MM.1S (cell line): ENCODE measurements at regions not wholly inside any gene's neighbourhood (a gene's known extent, or its start where the extent isn't known, plus 50 kb on each side); places are given as distances from the start of the nearest gene placed in this dataset.
"Not testable (repeated sequence)": the region's sequence is repeated elsewhere in the genome, so short reads cannot be mapped to it uniquely, and the experiment has no call there.

Source experiments
- DNase-seq: peaks from one replicate; pipeline ENCODE4 v3.0.0-alpha.2; 2015
- H2AFZ ChIP-seq: fragments of 300-600 bp; sonication (generic); 2 replicates; pipeline ENCODE4 v1.6.0; 2016; ENCODE audit warnings: antibody characterized with exemption, low read length
- H3F3A ChIP-seq: fragments of 300-600 bp; sonication (generic); 2 replicates; pipeline ENCODE4 v1.6.1; 2016; ENCODE audit warnings: mild to moderate bottlenecking, antibody characterized with exemption, low read length, moderate library complexity, mixed read lengths; ENCODE audit not compliant: insufficient read depth
- H3K27ac ChIP-seq: fragments of 300-600 bp; sonication (generic); 2 replicates; pipeline ENCODE4 v1.5.1; 2016; ENCODE audit warnings: mild to moderate bottlenecking, low read length
- H3K27me3 ChIP-seq: fragments of 300-600 bp; sonication (generic); replicated peaks from 2 replicates; pipeline ENCODE4 v1.6.0; 2016; ENCODE audit warnings: low read length; ENCODE audit not compliant: insufficient read depth
- H3K36me3 ChIP-seq: fragments of 300-600 bp; sonication (generic); replicated peaks from 2 replicates; pipeline ENCODE4 v1.6.1; 2016; ENCODE audit warnings: mild to moderate bottlenecking, low read length, mixed read lengths; ENCODE audit not compliant: insufficient read depth
- H3K4me1 ChIP-seq: fragments of 300-600 bp; sonication (generic); 2 replicates; pipeline ENCODE4 v1.6.1; 2016; ENCODE audit warnings: low read length, mixed read lengths
- H3K4me2 ChIP-seq: fragments of 300-600 bp; sonication (generic); 2 replicates; pipeline ENCODE4 v1.6.0; 2016; ENCODE audit warnings: low read depth, low read length
- H3K4me3 ChIP-seq: fragments of 300-600 bp; sonication (generic); 2 replicates; pipeline ENCODE4 v1.5.1; 2016; ENCODE audit warnings: low read length, mixed read lengths
- H3K79me2 ChIP-seq: fragments of 300-600 bp; sonication (generic); 2 replicates; pipeline ENCODE4 v1.6.1; 2016; ENCODE audit warnings: mixed run types, low read length, mixed read lengths
- H3K9ac ChIP-seq: fragments of 300-600 bp; sonication (generic); 2 replicates; pipeline ENCODE4 v1.6.1; 2016; ENCODE audit warnings: low read length, mixed read lengths
- H3K9me2 ChIP-seq: fragments of 300-600 bp; sonication (generic); replicated peaks from 2 replicates; pipeline ENCODE4 v1.6.1; 2016; ENCODE audit warnings: mild to moderate bottlenecking, low read length, mixed read lengths; ENCODE audit not compliant: insufficient read depth
- H3K9me3 ChIP-seq: fragments of 300-600 bp; sonication (generic); replicated peaks from 2 replicates; pipeline ENCODE4 v1.6.1; 2016; ENCODE audit warnings: mild to moderate bottlenecking, low read length, mixed read lengths; ENCODE audit not compliant: insufficient read depth
- H4K20me1 ChIP-seq: fragments of 300-600 bp; sonication (generic); 2 replicates; pipeline ENCODE4 v1.6.1; 2016; ENCODE audit warnings: mild to moderate bottlenecking, low read length, moderate library complexity, mixed read lengths; ENCODE audit not compliant: insufficient read depth
- EZH2 ChIP-seq: fragments of 300-600 bp; sonication (generic); optimal IDR thresholded peaks from 2 replicates; pipeline ENCODE3; 2017; ENCODE audit warnings: low read depth, mild to moderate bottlenecking, antibody characterized with exemption, low read length, mixed read lengths
- EZH2phosphoT487 ChIP-seq: fragments of 300-600 bp; sonication (generic); IDR thresholded peaks from 2 replicates; pipeline ENCODE4 v1.6.1; 2018; ENCODE audit warnings: antibody characterized with exemption, low read length
- TF ChIP-seq, protein P1 (sequence below): fragments of 300-600 bp; sonication (generic); IDR thresholded peaks from 2 replicates; pipeline ENCODE4 v1.5.1; 2016; ENCODE audit warnings: antibody characterized with exemption, low read length, mixed read lengths

DNA sequence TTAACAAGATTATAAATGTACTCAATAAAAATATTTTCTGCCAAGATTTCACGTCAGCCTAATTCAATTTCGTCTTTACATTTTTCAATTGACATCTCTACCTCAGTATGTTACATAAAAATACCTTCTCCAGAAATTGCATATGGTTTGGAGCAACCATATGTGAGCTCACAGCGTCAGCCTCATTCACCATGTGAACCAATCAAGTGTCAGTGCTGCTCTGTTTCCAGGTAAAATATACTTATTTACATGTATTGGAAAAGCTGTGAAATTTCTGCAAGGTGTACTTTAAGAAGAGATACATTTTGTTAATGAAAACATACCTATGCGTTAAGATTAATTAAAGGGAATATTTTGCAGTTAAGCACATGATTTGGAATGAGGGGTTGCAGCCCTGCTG, 110.7 kb upstream of the PRSS1 start:
- Histone ChIP-seq H3K79me2 (no peaks in the 10 kb centered on the region), H3K4me1 (peaks cover 6% of the 10 kb centered on the region; the same call in 1 of the 2 replicates), H4K20me1 (no peaks in the 10 kb centered on the region), H3K9me3 (no peaks in the 10 kb centered on the region), H3K27ac (no peak overlapping the region), H3K9me2 (no peaks in the 10 kb centered on the region), H3F3A (no peaks in the 10 kb centered on the region), H3K4me2 (no peak overlapping the region), H3K36me3 (no peaks in the 10 kb centered on the region), H3K4me3 (no peak overlapping the region), H2AFZ (no peak overlapping the region), H3K27me3 (no peaks in the 10 kb centered on the region), H3K9ac (no peak overlapping the region)
- DNase-seq = no peak
- TF ChIP-seq EZH2phosphoT487 = no peak
- no peak for TF ChIP-seq EZH2
- TF ChIP-seq, protein P1, sequence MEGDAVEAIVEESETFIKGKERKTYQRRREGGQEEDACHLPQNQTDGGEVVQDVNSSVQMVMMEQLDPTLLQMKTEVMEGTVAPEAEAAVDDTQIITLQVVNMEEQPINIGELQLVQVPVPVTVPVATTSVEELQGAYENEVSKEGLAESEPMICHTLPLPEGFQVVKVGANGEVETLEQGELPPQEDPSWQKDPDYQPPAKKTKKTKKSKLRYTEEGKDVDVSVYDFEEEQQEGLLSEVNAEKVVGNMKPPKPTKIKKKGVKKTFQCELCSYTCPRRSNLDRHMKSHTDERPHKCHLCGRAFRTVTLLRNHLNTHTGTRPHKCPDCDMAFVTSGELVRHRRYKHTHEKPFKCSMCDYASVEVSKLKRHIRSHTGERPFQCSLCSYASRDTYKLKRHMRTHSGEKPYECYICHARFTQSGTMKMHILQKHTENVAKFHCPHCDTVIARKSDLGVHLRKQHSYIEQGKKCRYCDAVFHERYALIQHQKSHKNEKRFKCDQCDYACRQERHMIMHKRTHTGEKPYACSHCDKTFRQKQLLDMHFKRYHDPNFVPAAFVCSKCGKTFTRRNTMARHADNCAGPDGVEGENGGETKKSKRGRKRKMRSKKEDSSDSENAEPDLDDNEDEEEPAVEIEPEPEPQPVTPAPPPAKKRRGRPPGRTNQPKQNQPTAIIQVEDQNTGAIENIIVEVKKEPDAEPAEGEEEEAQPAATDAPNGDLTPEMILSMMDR = no peak

DNA sequence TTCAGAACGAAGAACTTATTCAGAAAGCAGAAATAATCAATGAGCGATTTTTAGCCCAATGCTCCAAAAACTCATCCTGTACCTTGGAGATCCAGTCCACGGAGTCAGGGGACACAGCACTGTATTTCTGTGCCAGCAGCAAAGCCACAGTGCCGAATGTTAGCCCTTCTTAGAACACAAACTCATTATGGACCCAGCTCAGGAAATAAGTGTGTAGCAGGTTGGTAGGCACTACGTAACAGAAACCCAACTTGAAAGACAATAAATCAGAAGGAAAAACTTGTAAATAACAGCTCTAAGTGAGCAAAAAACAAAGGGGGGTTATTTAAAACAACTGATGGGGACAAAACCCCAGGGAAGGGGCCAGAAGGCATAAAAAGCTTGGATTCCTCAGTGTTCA, 112.0 kb upstream of the PRSS1 start:
- Histone ChIP-seq H3K9ac (no peak overlapping the region), H3K79me2 (no peaks in the 10 kb centered on the region), H2AFZ (no peak overlapping the region), H3K4me3 (no peak overlapping the region), H4K20me1 (no peaks in the 10 kb centered on the region), H3K36me3 (no peaks in the 10 kb centered on the region), H3K27ac (no peak overlapping the region), H3K4me2 (no peak overlapping the region), H3K9me3 (no peaks in the 10 kb centered on the region), H3K4me1 (peaks cover 6% of the 10 kb centered on the region; the same call in 1 of the 2 replicates), H3K27me3 (no peaks in the 10 kb centered on the region), H3K9me2 (no peaks in the 10 kb centered on the region), H3F3A (no peaks in the 10 kb centered on the region)
- TF ChIP-seq, protein P1 = no peak
- no peak for TF ChIP-seq EZH2
- no peak for TF ChIP-seq EZH2phosphoT487
- DNase-seq = no peak

DNA sequence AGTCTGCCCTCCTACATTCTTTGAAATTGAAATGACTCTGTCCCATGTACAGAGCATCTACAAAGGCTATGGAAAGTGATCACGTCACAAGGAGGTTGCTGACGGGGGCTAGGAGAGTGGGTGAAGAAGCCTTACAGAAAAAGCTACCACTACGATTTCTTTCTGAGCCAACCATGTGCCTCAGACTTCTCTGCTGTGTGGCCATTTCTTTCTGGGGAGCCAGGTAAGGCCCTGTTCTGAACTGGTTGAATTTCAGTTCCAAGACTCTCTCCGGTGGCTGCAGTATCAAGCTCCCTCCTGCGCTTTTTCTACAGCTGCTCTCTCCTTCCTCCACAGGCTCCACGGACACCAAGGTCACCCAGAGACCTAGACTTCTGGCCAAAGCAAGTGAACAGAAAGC, 112.5 kb upstream of the PRSS1 start:
- Histone ChIP-seq H3K27me3 (no peaks in the 10 kb centered on the region), H3K9me3 (no peaks in the 10 kb centered on the region), H3K9ac (no peak overlapping the region), H3K4me2 (no peak overlapping the region), H3K4me1 (peaks cover 5% of the 10 kb centered on the region; the same call in 1 of the 2 replicates), H3K4me3 (no peak overlapping the region), H3F3A (no peaks in the 10 kb centered on the region), H3K9me2 (no peaks in the 10 kb centered on the region), H3K27ac (no peak overlapping the region), H2AFZ (no peak overlapping the region), H4K20me1 (no peaks in the 10 kb centered on the region), H3K79me2 (no peaks in the 10 kb centered on the region), H3K36me3 (no peaks in the 10 kb centered on the region)
- TF ChIP-seq EZH2phosphoT487 (no peak), EZH2 (no peak)
- TF ChIP-seq, protein P1 = no peak
- no peak for DNase-seq

DNA sequence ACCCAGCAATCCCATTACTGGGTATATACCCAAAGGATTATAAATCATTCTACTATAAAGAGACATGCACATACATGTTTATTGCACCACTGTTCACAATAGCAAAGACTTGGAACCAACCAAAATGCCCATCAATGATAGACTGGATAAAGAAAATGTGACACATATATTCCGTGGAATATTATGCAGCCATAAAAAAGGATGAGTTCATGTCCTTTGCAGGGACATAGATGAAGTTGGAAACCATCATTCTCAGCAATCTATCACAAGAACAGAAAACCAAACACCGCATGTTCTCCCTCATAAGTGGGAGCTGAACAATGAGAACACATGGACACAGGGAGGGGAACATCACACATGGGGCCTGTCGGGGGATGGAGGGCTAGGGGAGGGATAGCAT, 113.2 kb upstream of the PRSS1 start:
- H3K79me2 ChIP-seq, H3K36me3 ChIP-seq: not testable (repeated sequence)

More for the DNA sequence above, 113.2 kb upstream of the PRSS1 start:
- H2AFZ ChIP-seq, H3K9me2 ChIP-seq, H3K9me3 ChIP-seq, H4K20me1 ChIP-seq, H3K4me1 ChIP-seq, H3K9ac ChIP-seq, H3F3A ChIP-seq, DNase-seq, H3K27me3 ChIP-seq, H3K4me2 ChIP-seq, H3K4me3 ChIP-seq, H3K27ac ChIP-seq: not testable (repeated sequence)
